H54 (cell line): ENCODE measurements at regions not wholly inside any gene's neighbourhood (a gene's known extent, or its start where the extent isn't known, plus 50 kb on each side); places are given as distances from the start of the nearest gene placed in this dataset.
"Not testable (repeated sequence)": the region's sequence is repeated elsewhere in the genome, so short reads cannot be mapped to it uniquely, and the experiment has no call there.

Experiments used
- DNase-seq: peaks from one replicate; pipeline ENCODE4 v3.0.0; 2011; ENCODE audit warnings: low spot score, mixed read lengths; ENCODE audit not compliant: insufficient read length
- FAIRE-seq: peaks from 3 replicates; lab custom pipeline; 2011; peaks lifted over from hg19 to GRCh38; lab: Jason Lieb, UNC
- POLR2A ChIP-seq: IDR thresholded peaks from 2 replicates; pipeline ENCODE4 v1.6.1; 2011; ENCODE audit warnings: low read depth, mild to moderate bottlenecking, low read length

DNA sequence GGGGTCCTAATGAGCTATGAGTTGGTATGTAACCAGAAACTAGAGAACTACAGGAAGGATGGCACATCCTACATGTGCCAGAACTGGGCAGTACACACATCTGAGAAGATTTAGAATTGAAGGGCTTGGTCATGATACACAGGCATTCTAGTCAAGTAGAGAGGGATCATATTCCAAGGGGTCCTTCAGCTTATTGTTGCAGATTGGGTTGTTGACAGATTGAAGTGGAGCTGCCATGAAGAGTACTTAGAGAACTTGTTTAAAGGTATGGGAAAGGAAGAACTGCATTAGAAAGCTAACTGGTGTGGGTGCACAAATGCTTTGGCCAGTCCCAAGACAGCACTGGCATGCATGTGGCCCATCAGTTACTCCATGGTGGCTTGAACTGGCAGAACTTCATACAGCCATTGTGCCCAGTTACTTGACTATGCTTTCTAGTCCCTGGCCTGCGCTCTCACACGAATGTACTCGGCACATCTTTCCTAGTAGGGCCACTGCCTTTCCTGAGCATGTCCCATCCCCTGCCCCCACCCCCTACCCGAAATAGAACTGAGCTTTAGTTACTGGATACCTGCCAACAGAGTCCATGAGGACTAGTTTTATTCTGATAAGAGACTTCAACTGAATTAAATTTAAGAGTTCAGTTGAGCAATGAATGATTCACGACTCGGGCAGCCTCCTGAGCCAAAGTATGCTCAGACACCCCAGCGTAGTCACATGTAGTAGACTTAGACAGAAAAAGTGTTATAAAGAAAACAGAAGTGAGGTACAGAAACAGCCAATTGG is 64.0 kb downstream of the CCNG2 start:
- DNase-seq, result no peak
- TF ChIP-seq POLR2A, result no peak
- no peak for FAIRE-seq

DNA sequence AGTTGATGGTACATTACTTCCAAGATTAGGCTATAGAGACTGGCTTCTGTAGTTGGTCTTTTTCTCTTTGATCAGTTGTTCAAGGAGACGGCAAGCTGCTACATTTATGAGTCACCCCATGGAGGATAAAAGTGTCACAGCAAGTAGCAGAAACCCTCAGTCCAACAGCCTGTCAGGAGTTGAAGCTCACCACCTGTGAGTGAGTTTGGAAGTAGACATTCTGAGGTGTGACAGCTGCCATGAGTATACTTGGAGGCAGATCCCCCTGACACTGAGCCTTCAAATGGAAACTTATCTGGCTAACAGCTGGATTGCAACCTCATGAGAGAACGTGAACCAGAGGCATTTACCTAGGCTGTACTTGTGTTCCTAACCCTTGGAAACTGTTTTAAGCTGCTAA is 68.0 kb downstream of the CCNG2 start:
- DNase-seq (no peak), FAIRE-seq (no peak)
- no peak for TF ChIP-seq POLR2A

GRCh38 chr4:77226939-77227705 is 70.1 kb downstream of the CCNG2 start:
- TF ChIP-seq POLR2A, result no peak
- FAIRE-seq (no peak), DNase-seq (no peak)

GRCh38 chr4:77229433-77229832 is 72.4 kb downstream of the CCNG2 start:
- DNase-seq, result no peak
- TF ChIP-seq POLR2A, result no peak
- FAIRE-seq, result no peak

GRCh38 chr4:77232653-77233052 is 75.6 kb downstream of the CCNG2 start:
- DNase-seq (no peak), FAIRE-seq (no peak)
- no peak for TF ChIP-seq POLR2A

DNA sequence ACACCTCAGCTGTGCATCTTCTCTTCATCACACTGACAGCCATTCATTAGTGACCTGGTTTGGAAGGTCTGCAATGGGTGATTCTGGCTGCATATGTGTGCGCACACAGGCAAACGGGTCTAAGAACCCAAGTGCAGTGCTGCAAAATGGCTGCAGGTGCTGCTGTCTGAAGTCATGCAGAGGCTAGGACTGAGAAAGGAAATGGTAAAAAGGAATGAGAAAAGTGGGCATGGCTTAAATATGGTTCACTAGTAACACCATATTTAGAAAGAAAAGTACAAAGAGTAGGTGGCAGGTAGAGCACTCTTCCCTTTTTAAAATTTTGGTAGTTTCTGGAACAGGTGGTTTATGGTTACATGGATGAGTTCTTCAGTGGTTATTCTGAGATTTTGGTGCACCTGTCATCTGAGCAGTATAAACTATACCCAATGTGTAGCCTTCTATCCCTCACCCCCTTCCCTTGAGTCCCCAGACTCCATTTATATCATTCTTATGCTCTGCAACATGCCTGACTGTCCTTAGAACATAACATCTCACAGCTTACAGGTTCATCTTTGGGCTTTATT is 78.4 kb downstream of the CCNG2 start:
- no peak for TF ChIP-seq POLR2A
- DNase-seq, result no peak
- FAIRE-seq, result no peak

DNA sequence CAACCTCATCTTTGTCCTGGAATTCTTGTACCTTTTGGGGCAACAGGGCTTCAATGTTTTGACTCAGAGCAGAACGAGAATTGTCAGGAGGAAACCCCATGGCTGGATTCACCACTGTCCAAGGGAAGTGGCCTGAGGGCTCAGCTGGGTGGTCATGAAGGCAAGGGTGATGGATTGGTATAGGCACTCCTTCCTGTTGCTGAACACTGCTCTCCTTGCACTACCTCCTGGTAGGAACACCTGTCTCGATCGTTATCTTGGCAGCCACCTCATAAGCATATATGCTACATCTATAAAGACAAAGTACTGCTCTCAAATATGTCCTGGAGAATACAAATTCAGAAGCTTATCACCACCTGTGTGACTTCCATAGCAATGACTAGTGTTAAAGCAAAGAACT is 79.8 kb downstream of the CCNG2 start:
- TF ChIP-seq POLR2A, result no peak
- FAIRE-seq (no peak), DNase-seq (no peak)

- no peak for TF ChIP-seq POLR2A
- DNase-seq, result peak; percentile 20
- no peak for FAIRE-seq
These were observed 83.6 kb downstream of the CCNG2 start for GRCh38 chr4:77240469-77241066.

DNA sequence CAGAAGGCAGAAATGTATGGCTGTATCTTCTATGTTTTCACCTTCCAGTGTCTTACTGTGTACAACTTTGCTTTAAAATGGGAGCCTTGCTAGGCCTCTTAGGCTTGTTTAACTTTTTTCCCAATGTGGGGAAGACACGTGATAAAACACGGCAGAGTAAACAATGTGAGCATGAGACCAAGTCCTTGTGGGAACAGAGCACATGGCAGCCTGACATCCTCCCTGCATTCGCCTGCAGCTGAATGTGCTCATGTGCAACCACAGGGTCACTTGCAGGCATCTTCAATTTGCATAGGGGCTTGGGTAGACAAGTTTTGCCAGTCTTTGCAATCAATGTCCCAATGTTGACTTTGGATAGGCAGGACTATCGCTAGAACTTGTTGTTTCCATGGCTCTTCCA is 91.8 kb downstream of the CCNG2 start:
- no peak for DNase-seq

DNA sequence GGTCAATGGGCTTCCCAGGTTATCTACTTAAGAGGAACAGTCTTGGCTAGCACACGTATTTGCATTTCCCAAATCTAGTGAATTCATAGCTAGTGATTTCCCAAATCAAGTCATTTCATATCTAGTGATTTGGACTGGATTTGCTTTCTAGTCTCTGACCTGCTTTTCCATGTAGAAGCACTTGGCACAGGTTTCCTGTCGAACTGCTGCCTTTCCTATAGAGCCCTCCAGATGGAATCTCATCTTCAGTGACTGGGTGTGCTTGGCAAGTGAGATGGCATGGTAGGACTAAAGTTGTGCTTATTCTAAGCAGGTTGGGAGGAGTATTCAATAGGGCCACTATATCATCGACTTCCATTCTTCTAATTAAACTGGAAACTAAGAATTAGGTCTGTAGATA is 94.7 kb downstream of the CCNG2 start:
- no peak for DNase-seq
- no peak for FAIRE-seq

More for the DNA sequence above, 91.8 kb downstream of the CCNG2 start:
- FAIRE-seq, result no peak
- no peak for TF ChIP-seq POLR2A

DNA sequence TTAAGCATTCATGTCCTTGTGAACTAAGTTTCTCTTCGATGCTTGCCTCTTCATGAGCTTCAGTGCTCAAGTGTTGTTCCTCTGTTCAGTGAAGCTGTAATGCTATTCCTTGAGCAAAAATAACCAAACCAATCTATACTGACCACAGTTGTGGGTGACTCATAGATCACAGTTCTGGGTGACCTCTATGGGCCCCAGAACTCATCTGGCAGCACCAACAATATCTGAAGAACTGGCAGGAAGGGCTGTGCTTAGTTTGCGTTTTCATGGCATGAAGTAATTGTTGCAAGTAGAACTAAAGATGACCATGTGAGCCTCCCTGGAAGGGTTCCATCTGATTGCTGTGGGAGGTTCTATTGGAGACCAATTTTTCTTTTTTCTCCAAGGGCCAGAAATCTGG is 106.2 kb downstream of the CCNG2 start:
- no peak for TF ChIP-seq POLR2A
- no peak for DNase-seq
- no peak for FAIRE-seq

More for the DNA sequence above, 94.7 kb downstream of the CCNG2 start:
- no peak for TF ChIP-seq POLR2A

GRCh38 chr4:77263976-77264375 is 107.0 kb downstream of the CCNG2 start:
- DNase-seq, FAIRE-seq: not testable (repeated sequence)

- DNase-seq (no peak), FAIRE-seq (no peak)
- TF ChIP-seq POLR2A, result no peak
These were observed 107.8 kb downstream of the CCNG2 start for GRCh38 chr4:77264826-77265225.

DNA sequence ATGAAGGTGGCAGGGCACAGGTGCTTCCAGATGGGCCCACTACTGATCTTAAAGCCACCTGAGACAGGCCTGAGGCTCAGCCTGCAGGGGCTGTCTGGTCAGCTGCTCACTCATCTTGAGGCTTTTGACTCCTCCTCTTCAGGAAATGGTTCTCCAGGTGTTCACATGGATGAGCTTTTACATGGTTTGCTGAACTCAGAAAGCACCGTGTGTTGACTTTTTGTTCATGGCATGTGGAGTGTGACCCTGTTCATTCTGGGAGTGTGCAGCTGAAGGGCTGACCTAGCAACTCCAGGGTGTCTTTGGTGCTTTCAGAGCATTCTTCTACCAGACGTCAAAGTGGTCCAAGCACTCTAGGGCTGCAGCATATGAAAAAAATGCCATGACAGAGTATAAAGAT is 111.1 kb downstream of the CCNG2 start:
- TF ChIP-seq POLR2A, result no peak
- DNase-seq (no peak), FAIRE-seq (no peak)

DNA sequence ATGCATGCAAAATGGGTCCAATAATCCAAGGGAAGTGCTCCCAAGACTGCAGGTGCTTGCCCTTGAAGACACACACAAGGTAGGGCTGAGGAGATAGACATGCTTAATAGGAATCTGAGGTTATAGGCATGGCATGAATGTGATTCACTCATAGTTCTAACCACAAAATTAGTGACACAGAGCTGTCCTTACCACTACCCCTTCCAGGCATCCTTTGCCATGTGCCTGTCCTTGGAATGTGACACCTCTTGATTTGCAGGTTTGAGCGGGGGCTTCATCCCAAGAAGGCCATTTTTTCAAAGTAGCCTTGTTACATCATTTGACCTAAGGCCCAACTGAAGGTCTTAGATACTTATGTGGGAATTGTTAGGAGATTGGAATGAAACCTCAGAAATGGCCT is 112.5 kb downstream of the CCNG2 start:
- DNase-seq (no peak), FAIRE-seq (no peak)
- TF ChIP-seq POLR2A, result no peak
